Gastroesophageal sphincter (tissue), 4 donors: ENCODE measurements at regions not wholly inside any gene's neighbourhood (a gene's known extent, or its start where the extent isn't known, plus 50 kb on each side); places are given as distances from the start of the nearest gene placed in this dataset.

ENCODE experiments used
- ATAC-seq: fragments of 150-250 bp; one replicate; pipeline ENCODE4 v1.9.1; 2016; ENCODE audit warnings: mild to moderate bottlenecking, moderate library complexity
- H3K27ac ChIP-seq, 4 donors: fragments of 200-600 bp; sonication (generic) in 3 of 4; 1 replicate in 3 of 4; 2 replicates in 1 of 4; pipeline ENCODE4 v1.5.1; 2016 to 2019
- H3K27me3 ChIP-seq: fragments of 200-600 bp; sonication (generic); one replicate; pipeline ENCODE4 v1.5.1; 2019
- H3K36me3 ChIP-seq, 2 donors: fragments of 200-600 bp; sonication (generic); one replicate each; pipeline ENCODE4 v1.5.1; 2019; ENCODE audit warnings: control low read depth in 1 of 2
- H3K4me1 ChIP-seq, 3 donors: fragments of 200-600 bp; sonication (generic); 1 replicate in 2 of 3; 2 replicates in 1 of 3; pipeline ENCODE4 v1.5.1; 2016 to 2019; ENCODE audit warnings: control low read depth in 2 of 3
- H3K4me3 ChIP-seq, 2 donors: fragments of 200-600 bp; sonication (generic); one replicate each; pipeline ENCODE4 v1.5.1; 2019; ENCODE audit warnings: mild to moderate bottlenecking in 1 of 2, moderate library complexity in 1 of 2
- H3K9me3 ChIP-seq, 3 donors: fragments of 200-600 bp; sonication (generic); one replicate each; pipeline ENCODE4 v1.5.1; 2017 to 2019; ENCODE audit warnings: control low read depth in 2 of 3
- EP300 ChIP-seq: sonication (generic); formaldehyde crosslinking; IDR thresholded peaks from one replicate; pipeline ENCODE4 v1.6.1; 2017; ENCODE audit warnings: antibody characterized with exemption, mild to moderate bottlenecking
- POLR2A ChIP-seq, 2 donors: fragments of 450-650 bp; IDR thresholded peaks; one replicate each; pipeline ENCODE4 v1.6.1; 2017; ENCODE audit warnings: antibody characterized with exemption in 2 of 2, mild to moderate bottlenecking in 2 of 2, moderate library complexity in 1 of 2
- POLR2AphosphoS5 ChIP-seq: sonication (generic); formaldehyde crosslinking; IDR thresholded peaks from one replicate; pipeline ENCODE4 v1.6.1; 2017; ENCODE audit warnings: antibody characterized with exemption
- WGBS, 2 donors: methylation state at CpG; one replicate each; pipeline ENCODE4 v1.1.5; 2018; ENCODE audit warnings: low coverage in 1 of 2; 5-methylcytosine and 5-hydroxymethylcytosine counted together
- TF ChIP-seq, protein P1 (sequence below), 4 experiments: fragments of 200-600 bp in 2 of 4; fragments of 450-650 bp in 2 of 4; sonication (generic) in 1 of 4; IDR thresholded peaks; one replicate each; pipeline ENCODE4 v1.5.1; 2017 to 2019; ENCODE audit warnings: antibody characterized with exemption in 4 of 4, mild to moderate bottlenecking in 2 of 4, moderate library complexity in 2 of 4

DNA sequence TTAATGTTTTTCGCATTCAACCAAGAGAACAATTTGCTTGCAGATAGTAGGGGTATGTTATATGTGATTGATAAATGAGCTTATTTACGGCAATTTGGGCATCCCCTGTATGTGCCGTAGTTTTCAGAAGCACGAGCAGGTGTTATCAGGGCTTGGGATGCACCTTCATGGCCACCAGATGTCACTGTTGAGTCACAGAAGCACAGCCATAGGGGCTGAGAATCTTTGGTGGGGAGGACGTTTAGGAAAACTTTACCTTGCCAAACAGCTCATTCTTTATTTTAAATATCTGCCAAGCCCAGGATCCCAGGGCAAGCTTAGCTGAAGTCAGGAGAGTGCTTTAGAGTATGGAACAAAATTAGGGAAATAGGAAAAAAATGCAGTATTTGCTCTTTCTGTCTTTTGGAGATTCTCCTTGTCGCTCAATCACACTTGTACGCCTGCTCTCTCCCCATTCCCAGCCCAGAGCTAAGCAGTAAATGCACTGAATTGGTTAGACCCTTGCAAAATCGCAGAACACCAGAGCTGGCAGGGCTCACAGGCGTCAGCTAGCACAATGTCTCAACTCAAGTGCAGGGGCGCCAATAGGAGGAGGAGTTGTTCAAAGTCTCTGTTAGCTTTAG lies 93.6 kb upstream of the MPHOSPH6 start:
- WGBS, 2 donors, result 22 to 28% methylated on average over 9 to 10 of the region's 10 CpGs
- H3K27me3 ChIP-seq, result peaks cover 3% of the 10 kb centered on the region
- no peaks in the 10 kb centered on the region for H3K36me3 ChIP-seq
- H3K4me3 ChIP-seq, result no peak overlapping the region
- ATAC-seq, result peak; percentile 62
- H3K27ac ChIP-seq, result no peak overlapping the region
- no peaks in the 10 kb centered on the region for H3K9me3 ChIP-seq
- TF ChIP-seq EP300, result no peak
- TF ChIP-seq, protein P1, sequence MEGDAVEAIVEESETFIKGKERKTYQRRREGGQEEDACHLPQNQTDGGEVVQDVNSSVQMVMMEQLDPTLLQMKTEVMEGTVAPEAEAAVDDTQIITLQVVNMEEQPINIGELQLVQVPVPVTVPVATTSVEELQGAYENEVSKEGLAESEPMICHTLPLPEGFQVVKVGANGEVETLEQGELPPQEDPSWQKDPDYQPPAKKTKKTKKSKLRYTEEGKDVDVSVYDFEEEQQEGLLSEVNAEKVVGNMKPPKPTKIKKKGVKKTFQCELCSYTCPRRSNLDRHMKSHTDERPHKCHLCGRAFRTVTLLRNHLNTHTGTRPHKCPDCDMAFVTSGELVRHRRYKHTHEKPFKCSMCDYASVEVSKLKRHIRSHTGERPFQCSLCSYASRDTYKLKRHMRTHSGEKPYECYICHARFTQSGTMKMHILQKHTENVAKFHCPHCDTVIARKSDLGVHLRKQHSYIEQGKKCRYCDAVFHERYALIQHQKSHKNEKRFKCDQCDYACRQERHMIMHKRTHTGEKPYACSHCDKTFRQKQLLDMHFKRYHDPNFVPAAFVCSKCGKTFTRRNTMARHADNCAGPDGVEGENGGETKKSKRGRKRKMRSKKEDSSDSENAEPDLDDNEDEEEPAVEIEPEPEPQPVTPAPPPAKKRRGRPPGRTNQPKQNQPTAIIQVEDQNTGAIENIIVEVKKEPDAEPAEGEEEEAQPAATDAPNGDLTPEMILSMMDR (IDR thresholded peaks at IDR 0.05), result peak; percentile 58 to 92 (median 78)
- no peak for TF ChIP-seq POLR2AphosphoS5
- TF ChIP-seq POLR2A (IDR thresholded peaks at IDR 0.05), result no peak
- H3K4me1 ChIP-seq, result peaks cover 0 to 8% (median 0%) of the 10 kb centered on the region in 3 donors

DNA sequence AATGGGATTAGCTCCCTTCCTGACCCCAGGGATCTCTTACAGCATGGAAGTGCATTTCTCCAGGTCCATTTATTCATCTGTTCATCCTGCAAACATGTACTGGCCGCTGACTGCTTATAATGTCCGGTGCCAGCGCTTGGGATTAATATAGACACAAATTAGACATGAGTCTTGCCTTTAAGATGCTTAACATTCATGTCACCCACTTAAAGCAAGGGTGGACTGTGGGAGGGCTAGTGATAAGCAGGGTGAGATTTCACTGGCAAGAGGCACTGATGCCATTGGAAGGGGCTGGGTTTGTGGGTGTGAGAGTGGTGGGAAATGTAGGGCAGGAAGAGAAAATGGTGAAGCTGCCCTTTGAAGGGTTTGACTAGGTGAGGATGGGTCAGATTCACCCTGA lies 92.2 kb upstream of the MPHOSPH6 start:
- WGBS, 2 donors, result 74% methylated on average over 3 of the region's 3 CpGs; no CpG with 5 or more reads in 1 of the 2 donors
- Histone ChIP-seq H3K4me3 (no peak overlapping the region), H3K4me1 (peaks cover 0 to 8% (median 0%) of the 10 kb centered on the region in 3 donors), H3K9me3 (no peaks in the 10 kb centered on the region), H3K27me3 (no peaks in the 10 kb centered on the region), H3K36me3 (no peaks in the 10 kb centered on the region), H3K27ac (no peak overlapping the region)
- no peak for ATAC-seq
- TF ChIP-seq POLR2AphosphoS5 (no peak), POLR2A (IDR thresholded peaks at IDR 0.05) (no peak), EP300 (no peak)
- TF ChIP-seq, protein P1 (IDR thresholded peaks at IDR 0.05), result no peak

DNA sequence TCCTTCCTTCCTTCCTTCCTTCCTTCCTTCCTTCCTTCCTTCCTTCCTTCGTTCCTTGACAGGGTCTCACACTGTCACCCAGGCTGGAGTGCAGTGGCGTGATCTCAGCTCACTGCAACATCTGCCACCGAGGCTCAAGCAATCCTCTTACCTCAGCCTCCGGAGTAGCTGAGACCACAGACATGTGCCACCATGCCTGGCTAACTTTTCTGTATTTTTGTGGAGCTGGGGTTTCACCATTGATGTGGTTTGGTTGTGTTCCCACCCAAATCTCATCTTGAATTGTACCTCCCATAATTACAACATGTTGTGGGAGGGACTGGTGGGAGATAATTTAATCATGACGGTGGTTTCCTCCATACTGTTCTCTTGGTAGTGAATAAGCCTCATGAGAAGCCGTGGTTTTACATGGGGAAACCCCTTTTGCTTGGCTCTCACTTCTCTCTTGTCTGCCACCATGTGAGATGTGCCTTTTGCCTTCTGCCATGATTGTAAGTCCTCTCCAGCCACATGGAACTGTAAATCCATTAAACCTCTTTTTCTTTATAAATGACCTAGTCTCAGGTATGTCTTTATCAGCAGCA lies 90.3 kb upstream of the MPHOSPH6 start:
- H3K27ac ChIP-seq, result no peak overlapping the region
- H3K9me3 ChIP-seq, result no peaks in the 10 kb centered on the region
- no peaks in the 10 kb centered on the region for H3K36me3 ChIP-seq
- no peaks in the 10 kb centered on the region for H3K27me3 ChIP-seq
- TF ChIP-seq POLR2A (IDR thresholded peaks at IDR 0.05) (no peak), EP300 (no peak), POLR2AphosphoS5 (no peak)
- TF ChIP-seq, protein P1 (IDR thresholded peaks at IDR 0.05), result no peak
- peaks cover 0 to 8% (median 0%) of the 10 kb centered on the region in 3 donors for H3K4me1 ChIP-seq
- H3K4me3 ChIP-seq, result no peak overlapping the region
- 79% methylated on average over 4 of the region's 6 CpGs; no CpG with 5 or more reads in 1 of the 2 donors for WGBS, 2 donors
- ATAC-seq, result no peak

DNA sequence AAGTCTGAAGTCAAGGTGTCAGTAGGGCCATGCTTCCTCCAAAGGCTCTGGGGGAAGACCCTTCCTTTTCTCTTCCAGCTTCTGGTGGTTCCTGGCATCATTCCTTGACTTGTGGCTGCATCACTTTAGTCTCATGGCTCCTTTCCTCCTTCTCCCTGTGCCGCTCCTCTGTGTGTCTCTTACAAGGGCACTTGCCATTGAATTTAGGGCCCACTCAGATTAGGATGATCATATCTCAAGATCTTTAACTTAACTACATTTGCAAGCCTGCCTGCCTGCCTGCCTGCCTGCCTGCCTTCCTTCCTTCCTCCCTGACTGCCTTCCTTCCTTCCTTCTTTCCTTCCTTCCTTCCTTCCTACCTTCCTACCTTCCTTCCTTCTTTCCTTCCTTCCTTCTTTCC lies 89.7 kb upstream of the MPHOSPH6 start:
- Histone ChIP-seq H3K4me1 (peaks cover 0 to 8% (median 0%) of the 10 kb centered on the region in 3 donors), H3K9me3 (no peaks in the 10 kb centered on the region), H3K36me3 (no peaks in the 10 kb centered on the region), H3K27ac (no peak overlapping the region), H3K4me3 (no peak overlapping the region), H3K27me3 (no peaks in the 10 kb centered on the region)
- TF ChIP-seq, protein P1 (IDR thresholded peaks at IDR 0.05), result no peak
- no peak for TF ChIP-seq POLR2AphosphoS5
- no peak for TF ChIP-seq POLR2A (IDR thresholded peaks at IDR 0.05)
- no peak for TF ChIP-seq EP300
- no peak for ATAC-seq
- 71 to 92% methylated on average over 1 of the region's 1 CpG for WGBS, 2 donors

DNA sequence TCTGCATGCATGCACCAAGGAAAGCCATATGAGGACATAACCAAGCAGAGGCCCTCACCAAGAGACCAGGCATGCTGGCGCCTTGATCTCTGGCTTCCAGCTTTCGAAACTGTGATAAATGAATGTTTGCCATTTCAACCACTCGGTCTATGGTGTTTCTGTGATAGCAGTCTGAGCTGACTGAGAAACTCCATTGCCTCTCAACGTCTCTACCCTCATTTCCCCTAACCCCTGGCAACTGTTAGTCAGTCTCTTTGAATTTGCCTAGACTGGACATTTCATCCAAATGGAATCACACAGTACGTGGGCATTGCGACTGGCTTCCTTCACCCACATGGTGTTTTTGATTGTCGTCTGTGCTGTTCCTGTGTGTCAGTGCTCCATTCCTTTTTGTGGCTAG lies 88.0 kb upstream of the MPHOSPH6 start:
- H3K9me3 ChIP-seq, result no peaks in the 10 kb centered on the region
- ATAC-seq, result no peak
- H3K27ac ChIP-seq, result no peak overlapping the region
- WGBS, 2 donors, result 69 to 77% methylated on average over 4 to 7 of the region's 7 CpGs
- no peaks in the 10 kb centered on the region for H3K36me3 ChIP-seq
- TF ChIP-seq, protein P1 (IDR thresholded peaks at IDR 0.05), result no peak
- TF ChIP-seq POLR2AphosphoS5 (no peak), POLR2A (IDR thresholded peaks at IDR 0.05) (no peak), EP300 (no peak)
- no peaks in the 10 kb centered on the region for H3K4me1 ChIP-seq
- no peaks in the 10 kb centered on the region for H3K27me3 ChIP-seq
- H3K4me3 ChIP-seq, result no peak overlapping the region
